ENCODE measurements at regions not wholly inside any gene's neighbourhood (a gene's known extent, or its start where the extent isn't known, plus 50 kb on each side); places are given as distances from the start of the nearest gene placed in this dataset.
"Not testable (repeated sequence)": the region's sequence is repeated elsewhere in the genome, so short reads cannot be mapped to it uniquely, and the experiment has no call there.

- no peak for DNase-seq
These were observed 386.6 kb upstream of the DPH6 start for GRCh38 chr15:35932531-35932930.

DNA sequence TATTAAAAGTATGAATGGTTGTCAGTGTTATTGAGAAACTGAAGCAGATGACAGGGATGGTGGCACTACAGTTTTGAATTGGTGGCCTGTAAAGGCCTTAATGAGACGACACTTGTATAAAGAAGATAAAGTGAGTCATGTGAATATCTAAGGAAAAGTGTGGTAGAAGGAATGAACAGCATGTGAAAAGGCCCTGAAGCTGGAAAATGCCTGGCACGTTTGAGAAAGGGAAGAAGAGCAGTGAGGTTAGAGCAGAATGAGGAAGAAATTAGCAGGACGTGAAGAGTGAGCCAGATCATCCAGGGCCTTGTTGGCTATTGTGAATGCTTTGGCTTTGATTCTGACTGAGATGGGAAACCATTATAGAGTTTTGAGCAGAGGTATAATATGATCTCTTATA, 387.6 kb upstream of the DPH6 start:
- no peak for DNase-seq

- DNase-seq, result no peak
These were observed 388.6 kb upstream of the DPH6 start for GRCh38 chr15:35934383-35935049.

DNA sequence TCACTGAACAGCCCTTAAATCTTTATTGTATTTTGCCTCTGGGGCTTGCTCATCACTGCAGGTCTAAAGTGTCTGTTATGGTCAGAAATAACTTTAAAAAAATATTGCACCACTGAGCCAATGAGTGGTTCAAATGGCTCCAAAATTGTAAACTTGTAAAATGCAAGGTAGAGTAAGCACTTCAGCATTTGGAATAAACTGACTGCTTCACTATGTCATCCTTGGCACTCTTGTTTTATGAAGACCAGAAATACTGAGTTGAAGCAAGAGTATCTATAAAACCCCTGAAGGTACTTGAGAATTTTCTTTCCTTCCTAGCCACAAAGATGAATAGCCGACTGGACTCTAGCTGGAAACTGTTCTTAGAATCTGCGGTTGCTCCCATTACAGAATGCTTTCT, 390.3 kb upstream of the DPH6 start:
- DNase-seq, result no peak

DNA sequence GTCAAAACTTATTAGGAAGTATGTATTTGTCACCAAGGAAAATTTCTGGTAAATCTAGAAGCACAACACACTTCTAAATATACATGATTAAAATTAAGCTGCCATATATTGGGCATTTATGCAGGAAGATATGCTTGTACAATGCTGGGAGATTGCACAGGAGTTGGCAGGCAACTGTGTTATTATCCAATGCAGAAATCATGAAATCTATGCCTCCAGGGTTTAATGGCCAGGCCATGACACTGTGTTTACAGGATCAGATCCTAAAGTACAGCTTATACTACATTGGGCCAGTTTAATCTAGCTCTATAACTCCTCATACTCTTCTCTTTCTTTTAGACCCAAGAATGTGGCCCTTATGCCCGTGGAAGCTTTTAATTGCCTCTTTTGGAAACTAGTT, 391.4 kb upstream of the DPH6 start:
- DNase-seq, result no peak

GRCh38 chr15:35944945-35945585, 399.1 kb upstream of the DPH6 start:
- no peak for DNase-seq

DNA sequence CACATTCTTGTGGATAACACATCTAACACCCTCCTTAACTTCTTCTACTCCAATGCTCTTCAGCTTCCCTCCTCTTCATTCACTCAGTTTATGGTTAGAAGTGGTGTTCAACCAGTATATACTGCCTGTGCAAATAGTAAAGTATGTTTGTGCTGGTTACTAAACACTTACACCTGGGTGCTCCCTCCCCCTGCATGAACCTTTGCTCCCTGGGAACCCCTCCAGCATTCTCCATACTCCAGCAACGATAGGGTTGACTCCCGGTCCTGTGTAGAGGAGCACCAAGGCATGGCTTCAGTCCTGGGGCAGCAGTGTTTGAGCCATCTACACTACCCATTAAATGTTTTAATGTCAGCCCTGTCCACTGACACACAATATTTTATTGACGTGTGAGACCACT, 407.5 kb upstream of the DPH6 start:
- no peak for DNase-seq

DNA sequence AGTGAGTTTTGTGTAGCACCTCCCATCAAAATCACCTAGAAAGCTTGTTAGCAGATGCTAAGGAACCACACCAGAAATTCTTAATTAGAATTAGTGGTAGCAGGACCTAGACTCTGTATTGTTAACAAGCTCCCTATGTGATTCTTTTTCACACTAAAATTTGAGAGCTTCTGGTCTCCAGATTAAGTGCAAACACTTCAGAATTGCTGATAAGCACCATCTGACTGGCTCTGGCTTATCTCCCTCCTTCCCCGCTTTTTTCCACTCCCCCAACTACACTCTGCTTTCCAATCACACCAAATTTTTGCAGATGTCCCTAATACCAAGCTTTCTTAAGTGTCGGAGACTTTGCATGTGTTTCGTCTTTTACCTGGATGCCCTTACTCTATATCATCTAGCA, 410.1 kb upstream of the DPH6 start:
- DNase-seq, result no peak

DNA sequence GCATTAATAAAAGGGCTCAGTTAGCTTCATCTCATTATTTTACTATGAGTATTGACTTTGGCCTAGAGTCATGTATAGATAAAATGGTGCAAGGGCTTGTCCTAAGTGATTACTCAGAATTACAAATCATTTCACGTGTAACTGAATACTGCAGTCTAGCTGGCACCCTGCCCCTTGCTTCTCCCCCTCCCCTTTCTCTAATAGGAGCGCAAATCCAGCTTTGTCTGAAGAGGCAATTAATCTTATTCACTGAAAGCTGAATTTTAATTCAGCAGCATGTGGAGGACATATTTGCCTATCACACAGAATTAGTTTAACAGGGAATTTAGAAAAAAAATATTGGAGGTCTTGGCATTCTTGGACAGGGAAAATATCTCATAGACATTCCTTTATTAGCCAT, 412.1 kb upstream of the DPH6 start:
- peak; percentile 12 for DNase-seq

- no peak for DNase-seq
These were observed 413.0 kb upstream of the DPH6 start for GRCh38 chr15:35958975-35959374.

DNA sequence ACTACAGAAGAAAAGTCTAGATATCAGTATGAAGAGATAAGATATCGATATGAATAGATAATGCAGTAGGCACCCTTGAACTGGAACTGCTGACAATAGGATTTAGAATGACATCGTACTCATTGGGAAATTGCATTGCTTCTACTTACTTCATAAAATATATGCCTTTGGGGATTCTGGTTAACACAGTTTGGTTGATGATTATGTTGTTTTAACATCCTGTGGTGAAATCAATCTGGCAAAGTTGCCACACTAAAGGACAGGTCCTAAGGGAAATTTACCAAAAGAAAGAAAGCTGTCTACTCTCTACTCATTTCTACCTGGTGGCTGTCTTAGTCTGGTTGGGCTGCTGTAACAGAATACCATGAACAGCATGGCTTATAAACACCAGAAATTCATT, 417.4 kb upstream of the DPH6 start:
- DNase-seq, result no peak

DNA sequence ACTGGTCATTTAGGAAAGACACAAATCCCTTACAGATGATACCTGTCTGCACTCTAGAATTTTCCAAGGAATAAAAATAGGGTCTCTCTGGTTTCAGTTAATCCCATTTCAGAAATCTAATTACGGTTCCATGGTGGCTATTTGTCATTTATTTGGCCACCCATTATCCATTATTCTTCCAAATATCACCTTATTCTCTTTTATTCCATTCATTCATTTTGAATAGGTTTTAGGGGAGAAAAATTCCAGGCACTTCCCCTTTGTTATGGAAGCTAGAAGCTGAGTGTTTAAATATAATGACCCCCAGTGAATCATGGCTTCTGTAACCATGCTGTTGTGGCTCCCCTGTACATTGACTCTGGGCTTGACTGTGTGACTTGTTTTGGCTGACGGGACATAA, 420.8 kb upstream of the DPH6 start:
- no peak for DNase-seq

DNA sequence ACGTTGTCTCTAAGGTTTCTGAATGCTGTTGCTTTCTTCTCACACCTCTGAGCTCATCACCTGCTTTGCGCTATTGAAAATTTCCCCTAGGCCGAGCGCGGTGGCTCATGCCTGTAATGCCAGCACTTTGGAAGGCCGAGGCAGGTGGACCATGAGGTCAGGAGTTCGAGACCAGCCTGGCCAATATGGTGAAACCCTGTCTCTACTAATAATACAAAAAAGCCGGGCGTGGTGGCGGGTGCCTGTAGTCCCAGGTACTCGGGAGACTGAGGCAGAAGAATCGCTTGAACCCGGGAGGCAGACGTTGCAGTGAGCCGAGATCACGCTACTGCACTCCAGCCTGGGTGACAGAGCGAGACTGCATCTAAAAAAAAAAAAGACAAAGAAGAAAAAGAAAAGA, 422.0 kb upstream of the DPH6 start:
- DNase-seq, result not testable (repeated sequence)

DNA sequence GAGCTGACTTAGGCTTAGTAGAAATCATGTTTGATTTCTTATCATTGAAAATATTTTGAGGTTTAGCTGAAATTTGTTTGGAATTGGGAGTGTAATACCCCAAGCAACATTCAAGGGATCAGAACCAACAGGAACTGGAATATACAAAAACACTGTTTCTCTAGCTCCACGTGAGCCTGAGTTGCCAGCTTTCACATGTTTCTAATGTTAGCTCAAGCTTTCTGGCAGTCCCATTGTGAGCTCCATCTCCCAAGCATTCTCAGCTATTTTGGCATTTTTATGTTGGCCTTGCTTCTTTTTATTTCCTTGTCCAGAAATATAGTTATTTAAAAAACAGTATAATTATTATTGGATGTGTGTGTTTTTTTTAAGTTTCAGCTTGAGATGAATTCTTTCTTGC, 427.1 kb upstream of the DPH6 start:
- no peak for DNase-seq

GRCh38 chr15:35974052-35974451, 428.1 kb upstream of the DPH6 start:
- no peak for DNase-seq

DNA sequence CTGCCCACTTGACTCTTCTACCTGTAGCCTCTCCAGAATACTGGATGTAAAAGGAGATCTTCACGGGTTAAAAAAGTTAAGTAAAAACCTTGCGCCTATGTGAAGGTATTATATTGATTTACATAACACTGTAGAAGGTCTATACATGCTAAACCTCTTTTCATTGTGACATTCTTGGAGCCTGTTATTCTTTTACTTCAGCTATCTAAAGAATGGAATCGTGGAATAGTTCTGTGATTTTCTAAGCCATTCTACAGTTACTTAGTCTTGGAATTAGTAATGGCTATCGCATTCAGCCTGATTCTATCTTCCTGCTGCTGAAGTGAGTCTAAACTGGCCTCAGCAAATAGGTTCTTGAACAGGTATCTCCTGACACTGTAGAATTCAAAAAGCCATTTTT, 430.0 kb upstream of the DPH6 start:
- DNase-seq, result no peak

DNA sequence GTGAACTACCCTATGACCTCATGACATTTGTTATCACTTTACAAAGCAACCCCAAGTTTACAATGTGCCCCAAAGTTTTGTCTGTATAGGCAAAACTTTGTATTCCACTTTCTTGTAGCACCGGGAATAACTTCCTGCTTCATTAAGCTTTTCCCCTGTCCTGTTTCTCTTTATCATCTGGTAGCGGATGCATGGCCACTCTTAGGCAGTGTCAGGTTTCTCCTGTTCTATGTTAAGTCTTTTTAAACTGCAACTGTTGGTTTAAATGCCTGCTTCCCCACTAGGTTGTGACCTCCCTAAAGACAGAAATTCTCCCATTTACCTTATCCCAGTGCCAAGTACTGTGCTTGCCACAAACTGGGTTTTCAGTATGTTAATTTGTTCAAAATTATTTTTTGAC, 433.6 kb upstream of the DPH6 start:
- no peak for DNase-seq

GRCh38 chr15:35980719-35981118, 434.8 kb upstream of the DPH6 start:
- DNase-seq, result no peak

GRCh38 chr15:35986191-35986721, 440.3 kb upstream of the DPH6 start:
- DNase-seq, result peak; percentile 85

- DNase-seq, result peak; percentile 35
These were observed 441.1 kb upstream of the DPH6 start for GRCh38 chr15:35987056-35987455.

- no peak for DNase-seq
These were observed 445.4 kb upstream of the DPH6 start for GRCh38 chr15:35991386-35991785.

GRCh38 chr15:35992791-35993190, 446.8 kb upstream of the DPH6 start:
- DNase-seq, result no peak

- no peak for DNase-seq
These were observed 447.2 kb upstream of the DPH6 start for GRCh38 chr15:35993196-35993595.

GRCh38 chr15:35994876-35995275, 448.9 kb upstream of the DPH6 start:
- DNase-seq, result no peak
